ENCODE measurements at regions not wholly inside any gene's neighbourhood (a gene's known extent, or its start where the extent isn't known, plus 50 kb on each side); places are given as distances from the start of the nearest gene placed in this dataset.

- H3K4me1 Mint-ChIP-seq: no peaks in the 10 kb centered on the region
- no peaks in the 10 kb centered on the region for H3K36me3 Mint-ChIP-seq
- Histone ChIP-seq H3K27ac (ENCODE audit: low read depth, low read length) (no peak overlapping the region), H3K9me3 (ENCODE audit: control insufficient read depth in 1 of 2, low read length in 2 of 2) (no peaks in the 10 kb centered on the region), H3K4me3 (ENCODE audit: low read length in 2 of 2) (no peak overlapping the region), H3K36me3 (ENCODE audit: insufficient read depth, low read length) (no peaks in the 10 kb centered on the region), H3K4me1 (ENCODE audit: insufficient read depth, low read length) (no peaks in the 10 kb centered on the region), H3K27me3 (ENCODE audit: insufficient read depth, low read length) (no peaks in the 10 kb centered on the region)
- CTCF ChIA-PET (ENCODE audit: partially characterized antibody): no interaction called here
- H3K4me3 Mint-ChIP-seq: no peak overlapping the region
- DNase-seq: no peak
- POLR2A ChIA-PET (ENCODE audit: partially characterized antibody): no interaction called here
- H3K27me3 Mint-ChIP-seq: peaks cover 12 to 23% of the 10 kb centered on the region in 2 donors
- intact Hi-C loops (cut with micrococcal nuclease): no loop called here
- H3K27ac Mint-ChIP-seq: no peak overlapping the region
- H3K9me3 Mint-ChIP-seq: no peaks in the 10 kb centered on the region
Observed at GRCh38 chr6:47360388-47360787, 50.7 kb upstream of the TNFRSF21 start.

- no peaks in the 10 kb centered on the region for H3K36me3 Mint-ChIP-seq
- H3K4me3 Mint-ChIP-seq: no peak overlapping the region
- Histone ChIP-seq H3K27me3 (ENCODE audit: insufficient read depth, low read length) (no peaks in the 10 kb centered on the region), H3K4me1 (ENCODE audit: insufficient read depth, low read length) (no peaks in the 10 kb centered on the region), H3K36me3 (ENCODE audit: insufficient read depth, low read length) (no peaks in the 10 kb centered on the region), H3K27ac (ENCODE audit: low read depth, low read length) (no peak overlapping the region), H3K9me3 (ENCODE audit: control insufficient read depth in 1 of 2, low read length in 2 of 2) (no peaks in the 10 kb centered on the region), H3K4me3 (ENCODE audit: low read length in 2 of 2) (no peak overlapping the region)
- ChIA-PET CTCF (ENCODE audit: partially characterized antibody) (no interaction called here), POLR2A (ENCODE audit: partially characterized antibody) (no interaction called here)
- no peak overlapping the region for H3K27ac Mint-ChIP-seq
- intact Hi-C loops (cut with micrococcal nuclease): no loop called here
- H3K9me3 Mint-ChIP-seq: peaks cover 0 to 2% (median 0%) of the 10 kb centered on the region in 8 donors
- DNase-seq: no peak
- no peaks in the 10 kb centered on the region for H3K4me1 Mint-ChIP-seq
- peaks cover 10 to 15% of the 10 kb centered on the region in 2 donors for H3K27me3 Mint-ChIP-seq
Observed at GRCh38 chr6:47362857-47363461, 53.3 kb upstream of the TNFRSF21 start.

- POLR2A ChIA-PET (ENCODE audit: partially characterized antibody): no interaction called here
- DNase-seq: no peak
- Mint-ChIP-seq H3K4me1 (no peaks in the 10 kb centered on the region), H3K27ac (no peak overlapping the region), H3K4me3 (no peak overlapping the region), H3K36me3 (no peaks in the 10 kb centered on the region), H3K27me3 (peaks cover 7 to 12% of the 10 kb centered on the region in 2 donors), H3K9me3 (peaks cover 0 to 2% (median 0%) of the 10 kb centered on the region in 8 donors)
- intact Hi-C loops (cut with micrococcal nuclease): no loop called here
- Histone ChIP-seq H3K27ac (ENCODE audit: low read depth, low read length) (no peak overlapping the region), H3K36me3 (ENCODE audit: insufficient read depth, low read length) (no peaks in the 10 kb centered on the region), H3K4me1 (ENCODE audit: insufficient read depth, low read length) (no peaks in the 10 kb centered on the region), H3K9me3 (ENCODE audit: control insufficient read depth in 1 of 2, low read length in 2 of 2) (no peaks in the 10 kb centered on the region), H3K4me3 (ENCODE audit: low read length in 2 of 2) (no peak overlapping the region), H3K27me3 (ENCODE audit: insufficient read depth, low read length) (no peaks in the 10 kb centered on the region)
- CTCF ChIA-PET (ENCODE audit: partially characterized antibody): no interaction called here
Observed at GRCh38 chr6:47363736-47364135, 54.0 kb upstream of the TNFRSF21 start.

- POLR2A ChIA-PET (ENCODE audit: partially characterized antibody): no interaction called here
Observed at GRCh38 chr6:47366335-47366890, 56.7 kb upstream of the TNFRSF21 start.

GRCh38 chr6:47371139-47371869 lies 61.6 kb upstream of the TNFRSF21 start:
- no peak overlapping the region for H3K27ac Mint-ChIP-seq
- no peaks in the 10 kb centered on the region for H3K9me3 ChIP-seq (ENCODE audit: control insufficient read depth in 1 of 2, low read length in 2 of 2)
- no peaks in the 10 kb centered on the region for H3K36me3 ChIP-seq (ENCODE audit: insufficient read depth, low read length)

More at GRCh38 chr6:47366335-47366890, 56.7 kb upstream of the TNFRSF21 start:
- Histone ChIP-seq H3K4me3 (ENCODE audit: low read length in 2 of 2) (no peak overlapping the region), H3K27me3 (ENCODE audit: insufficient read depth, low read length) (no peaks in the 10 kb centered on the region), H3K27ac (ENCODE audit: low read depth, low read length) (no peak overlapping the region), H3K9me3 (ENCODE audit: control insufficient read depth in 1 of 2, low read length in 2 of 2) (no peaks in the 10 kb centered on the region), H3K36me3 (ENCODE audit: insufficient read depth, low read length) (no peaks in the 10 kb centered on the region), H3K4me1 (ENCODE audit: insufficient read depth, low read length) (no peaks in the 10 kb centered on the region)
- Mint-ChIP-seq H3K9me3 (peaks cover 0 to 2% (median 0%) of the 10 kb centered on the region in 8 donors), H3K27ac (no peak overlapping the region), H3K27me3 (peaks cover 4 to 10% of the 10 kb centered on the region in 2 donors), H3K4me3 (no peak overlapping the region), H3K4me1 (no peaks in the 10 kb centered on the region), H3K36me3 (no peaks in the 10 kb centered on the region)
- no peak for DNase-seq
- CTCF ChIA-PET (ENCODE audit: partially characterized antibody): no interaction called here
- intact Hi-C loops (cut with micrococcal nuclease): no loop called here

GRCh38 chr6:47371870-47372255 lies 62.2 kb upstream of the TNFRSF21 start:
- H3K4me1 Mint-ChIP-seq: no peaks in the 10 kb centered on the region
- no peak for DNase-seq
- no peak overlapping the region for H3K27ac Mint-ChIP-seq
- Histone ChIP-seq H3K36me3 (ENCODE audit: insufficient read depth, low read length) (no peaks in the 10 kb centered on the region), H3K4me1 (ENCODE audit: insufficient read depth, low read length) (no peaks in the 10 kb centered on the region), H3K9me3 (ENCODE audit: control insufficient read depth in 1 of 2, low read length in 2 of 2) (no peaks in the 10 kb centered on the region), H3K27ac (ENCODE audit: low read depth, low read length) (no peak overlapping the region), H3K27me3 (ENCODE audit: insufficient read depth, low read length) (no peaks in the 10 kb centered on the region), H3K4me3 (ENCODE audit: low read length in 2 of 2) (no peak overlapping the region)
- intact Hi-C loops (cut with micrococcal nuclease): no loop called here
- ChIA-PET CTCF (ENCODE audit: partially characterized antibody) (no interaction called here), POLR2A (ENCODE audit: partially characterized antibody) (no interaction called here)
- H3K36me3 Mint-ChIP-seq: no peaks in the 10 kb centered on the region
- peaks cover under 1 to 6% of the 10 kb centered on the region in 2 donors for H3K27me3 Mint-ChIP-seq
- peaks cover 0 to 2% (median 0%) of the 10 kb centered on the region in 8 donors for H3K9me3 Mint-ChIP-seq
- no peak overlapping the region for H3K4me3 Mint-ChIP-seq

More at GRCh38 chr6:47371139-47371869, 61.6 kb upstream of the TNFRSF21 start:
- no peak overlapping the region for H3K4me3 Mint-ChIP-seq
- ChIA-PET CTCF (ENCODE audit: partially characterized antibody) (no interaction called here), POLR2A (ENCODE audit: partially characterized antibody) (no interaction called here)
- H3K4me1 Mint-ChIP-seq: no peaks in the 10 kb centered on the region
- peaks cover 0 to 2% (median 0%) of the 10 kb centered on the region in 8 donors for H3K9me3 Mint-ChIP-seq
- Histone ChIP-seq H3K4me3 (ENCODE audit: low read length in 2 of 2) (no peak overlapping the region), H3K27ac (ENCODE audit: low read depth, low read length) (no peak overlapping the region), H3K4me1 (ENCODE audit: insufficient read depth, low read length) (no peaks in the 10 kb centered on the region), H3K27me3 (ENCODE audit: insufficient read depth, low read length) (no peaks in the 10 kb centered on the region)
- H3K36me3 Mint-ChIP-seq: no peaks in the 10 kb centered on the region
- peaks cover 0 to 3% of the 10 kb centered on the region in 2 donors for H3K27me3 Mint-ChIP-seq
- no peak for DNase-seq
- intact Hi-C loops (cut with micrococcal nuclease): no loop called here

- H3K9me3 Mint-ChIP-seq: no peaks in the 10 kb centered on the region
- no peak overlapping the region for H3K27ac Mint-ChIP-seq
- no peak overlapping the region for H3K27ac ChIP-seq (ENCODE audit: low read depth, low read length)
- H3K27me3 ChIP-seq (ENCODE audit: insufficient read depth, low read length): no peaks in the 10 kb centered on the region
- no peak overlapping the region for H3K4me3 Mint-ChIP-seq
- H3K36me3 ChIP-seq (ENCODE audit: insufficient read depth, low read length): no peaks in the 10 kb centered on the region
- intact Hi-C loops (cut with micrococcal nuclease): no loop called here
- ChIA-PET CTCF (ENCODE audit: partially characterized antibody) (no interaction called here), POLR2A (ENCODE audit: partially characterized antibody) (no interaction called here)
- H3K36me3 Mint-ChIP-seq: no peaks in the 10 kb centered on the region
- no peaks in the 10 kb centered on the region for H3K4me1 Mint-ChIP-seq
- H3K27me3 Mint-ChIP-seq: peaks cover 1 to 6% of the 10 kb centered on the region in 2 donors
- no peaks in the 10 kb centered on the region for H3K9me3 ChIP-seq (ENCODE audit: control insufficient read depth in 1 of 2, low read length in 2 of 2)
- no peaks in the 10 kb centered on the region for H3K4me1 ChIP-seq (ENCODE audit: insufficient read depth, low read length)
- no peak overlapping the region for H3K4me3 ChIP-seq (ENCODE audit: low read length in 2 of 2)
- DNase-seq: no peak
Observed at GRCh38 chr6:47372318-47372717, 62.6 kb upstream of the TNFRSF21 start.

Measured in CD4-positive, alpha-beta memory T cell (primary cell).